ENCODE measurements at regions not wholly inside any gene's neighbourhood (a gene's known extent, or its start where the extent isn't known, plus 50 kb on each side); places are given as distances from the start of the nearest gene placed in this dataset.

GRCh38 chr2:16962505-16962904 lies 296.9 kb upstream of the CYRIA start:
- no peak for TF ChIP-seq POLR2A (IDR thresholded peaks at IDR 0.05)
- no peak for TF ChIP-seq CTCF (IDR thresholded peaks at IDR 0.05)
- TF ChIP-seq EP300 (IDR thresholded peaks at IDR 0.05), result no peak
